ENCODE measurements at regions not wholly inside any gene's neighbourhood (a gene's known extent, or its start where the extent isn't known, plus 50 kb on each side); places are given as distances from the start of the nearest gene placed in this dataset.
"Not testable (repeated sequence)": the region's sequence is repeated elsewhere in the genome, so short reads cannot be mapped to it uniquely, and the experiment has no call there.

DNA sequence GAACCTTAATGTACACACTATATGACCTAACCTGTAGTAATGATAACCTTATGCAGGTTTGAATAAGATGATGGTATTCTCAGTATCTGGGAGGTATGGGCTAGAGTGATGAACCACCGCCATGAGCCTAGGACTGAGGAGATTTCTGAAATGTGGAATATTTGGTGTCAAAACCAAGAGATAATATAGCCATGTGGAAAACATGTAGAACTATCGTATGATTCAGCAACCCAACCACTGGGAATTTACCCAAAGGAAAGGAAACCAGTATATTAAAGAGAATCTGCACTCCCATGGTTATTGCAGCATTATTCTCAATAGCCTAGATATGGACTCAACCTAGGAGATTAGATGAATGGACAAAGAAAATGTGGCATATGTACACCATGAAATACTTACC lies 271.7 kb upstream of the BTG1 start:
- DNase-seq: no peak

DNA sequence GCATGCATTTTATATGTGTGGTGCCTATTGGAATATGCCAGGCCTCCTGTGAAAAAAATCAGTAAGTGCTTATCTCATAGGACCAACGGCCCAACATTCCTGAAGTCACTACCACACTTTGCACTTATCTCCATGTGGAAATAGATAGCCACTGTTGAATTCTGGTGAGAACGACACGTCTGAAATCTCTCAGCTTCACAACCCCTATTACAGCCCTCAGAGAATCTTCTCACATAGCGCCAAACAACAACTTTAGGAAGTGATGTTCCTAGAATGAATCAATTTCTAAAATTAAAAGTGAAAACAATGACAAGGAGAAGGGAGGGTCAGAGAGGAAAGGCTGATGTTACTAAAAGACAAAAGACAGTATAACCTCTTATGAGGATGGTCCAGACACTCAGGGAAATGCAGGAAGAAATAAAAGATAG lies 270.8 kb upstream of the BTG1 start:
- DNase-seq: no peak

DNA sequence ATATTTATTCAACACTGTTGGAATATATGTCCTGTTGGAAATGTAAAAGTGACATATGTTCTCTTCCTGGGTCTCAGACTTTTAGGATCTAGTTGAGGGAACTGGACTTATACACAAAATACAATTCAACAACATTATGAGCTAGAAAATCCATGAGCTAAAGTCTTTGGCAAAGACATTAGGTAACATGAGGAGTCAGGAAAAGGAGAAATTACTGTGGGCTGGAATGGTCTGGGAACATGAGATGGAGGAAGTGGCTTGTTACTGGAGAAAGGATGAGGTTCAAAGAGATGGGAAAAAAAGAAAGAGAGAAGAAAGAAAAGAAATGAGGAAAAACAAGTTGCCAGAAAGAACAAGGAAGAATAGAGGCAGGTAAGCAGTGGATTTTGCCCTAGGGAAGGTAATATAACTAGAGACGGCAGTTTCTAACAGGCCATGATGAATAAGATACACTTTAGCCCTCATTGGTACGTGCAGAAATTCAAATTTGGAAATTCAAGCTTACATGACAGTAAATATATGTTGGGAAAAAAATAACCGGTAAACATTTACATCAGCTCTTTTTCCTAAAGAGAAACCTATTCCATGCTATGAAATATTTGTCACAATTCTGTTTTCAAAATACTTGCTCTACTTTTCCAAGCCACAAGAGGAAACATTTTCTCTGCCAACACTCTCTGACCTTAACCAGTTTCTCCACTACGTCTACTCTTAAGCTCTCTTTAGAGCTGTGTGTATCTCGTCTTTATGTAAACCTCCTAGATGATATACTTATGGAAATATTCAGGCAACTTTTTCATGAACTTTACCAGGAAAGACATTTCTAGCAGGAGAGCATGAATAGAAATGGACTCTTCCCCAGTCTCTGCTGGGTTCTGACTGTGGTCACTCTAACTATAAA lies 268.8 kb upstream of the BTG1 start:
- no peak for DNase-seq

DNA sequence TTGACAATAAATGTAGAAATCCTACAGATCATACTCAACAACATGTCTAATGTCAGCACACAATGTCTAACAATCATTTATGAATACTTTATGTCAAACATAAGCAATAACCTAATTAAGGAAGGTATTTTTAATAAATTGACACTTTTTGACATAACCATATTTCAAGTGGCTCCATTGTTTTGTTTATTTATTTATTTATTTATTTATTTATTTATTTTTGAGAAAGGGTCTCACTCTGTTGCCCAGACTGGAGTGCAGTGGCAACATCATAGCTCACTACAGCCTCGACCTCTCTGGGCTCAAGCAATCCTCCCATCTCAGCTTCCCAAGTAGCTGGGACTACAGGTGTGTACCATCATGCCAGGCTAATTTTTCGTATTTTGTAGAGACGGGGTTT lies 267.6 kb upstream of the BTG1 start:
- DNase-seq: no peak

DNA sequence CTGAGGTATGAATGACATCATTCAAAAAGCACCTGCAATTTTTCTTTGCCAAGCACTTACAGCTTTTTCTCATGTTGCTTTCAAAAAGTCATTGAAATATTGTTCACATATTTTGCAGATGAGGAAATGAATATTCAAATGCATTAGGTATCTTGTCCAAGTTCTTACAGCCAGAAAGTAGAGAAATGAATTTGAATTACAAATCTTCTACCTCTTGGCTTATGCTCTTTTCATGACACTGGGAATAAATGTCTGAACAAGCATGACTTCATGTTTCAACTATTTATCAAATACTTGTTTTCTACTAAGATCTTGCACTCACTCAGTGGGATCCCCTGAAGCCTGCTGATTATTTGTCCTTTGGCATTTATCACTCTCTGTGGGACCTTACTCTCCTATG lies 267.2 kb upstream of the BTG1 start:
- no peak for DNase-seq

DNA sequence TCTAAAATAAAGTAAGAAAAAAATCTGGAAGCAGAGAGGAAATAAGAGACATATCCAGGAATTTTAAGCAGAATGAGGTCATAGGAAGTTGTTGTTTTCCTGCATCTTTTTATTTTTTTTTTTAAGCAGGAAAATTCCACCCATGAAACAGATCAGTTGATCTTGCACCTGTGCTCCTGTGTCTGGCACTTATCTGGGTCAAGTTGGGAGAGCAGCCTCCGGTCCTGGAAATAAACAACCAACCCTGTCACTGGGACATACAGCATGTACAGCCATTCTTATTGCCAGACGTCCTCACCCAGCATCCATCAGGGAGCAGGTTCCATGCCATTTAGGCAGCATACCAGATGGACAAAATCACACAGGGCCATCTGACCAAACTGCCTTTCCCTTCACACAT lies 266.0 kb upstream of the BTG1 start:
- peak; percentile 55 for DNase-seq

DNA sequence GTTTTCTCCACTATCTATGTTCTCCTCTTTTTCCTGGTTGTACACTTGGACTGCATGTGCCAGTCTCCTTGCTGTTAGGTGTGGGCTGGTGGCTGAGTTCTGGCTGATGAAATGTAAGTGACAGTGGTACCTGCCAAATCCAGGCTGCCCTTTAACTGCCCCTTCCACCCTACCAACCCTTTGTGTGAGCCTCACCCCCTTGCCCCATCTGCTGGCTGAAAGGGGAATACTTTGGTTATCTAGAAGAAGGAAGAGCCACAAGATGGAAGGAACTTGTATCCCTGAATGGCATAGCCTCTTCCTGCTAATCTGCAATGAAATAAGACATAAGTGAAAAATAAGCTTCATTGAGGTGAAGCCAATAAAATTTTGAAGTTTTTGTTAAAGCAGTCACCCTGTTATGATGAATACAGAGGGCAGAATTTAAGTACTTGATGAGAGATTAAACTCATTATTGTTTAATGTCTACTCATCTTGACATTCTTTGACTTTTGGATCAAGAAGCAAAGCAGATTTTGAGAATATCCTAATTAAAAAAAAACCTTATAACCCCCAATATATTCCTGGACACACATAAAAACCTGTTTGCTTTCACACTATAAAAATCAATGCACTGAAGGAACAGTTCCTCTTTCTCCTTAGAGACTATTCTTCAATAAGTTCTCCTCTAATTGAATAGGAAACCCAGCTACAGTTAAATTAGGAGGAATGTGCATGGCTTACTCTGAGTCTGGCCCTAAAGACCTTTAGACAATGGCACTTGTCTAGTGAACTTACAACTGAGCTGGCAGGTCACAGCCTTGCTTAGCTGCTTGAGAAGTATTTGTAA lies 262.6 kb upstream of the BTG1 start:
- DNase-seq: peak; percentile 66

DNA sequence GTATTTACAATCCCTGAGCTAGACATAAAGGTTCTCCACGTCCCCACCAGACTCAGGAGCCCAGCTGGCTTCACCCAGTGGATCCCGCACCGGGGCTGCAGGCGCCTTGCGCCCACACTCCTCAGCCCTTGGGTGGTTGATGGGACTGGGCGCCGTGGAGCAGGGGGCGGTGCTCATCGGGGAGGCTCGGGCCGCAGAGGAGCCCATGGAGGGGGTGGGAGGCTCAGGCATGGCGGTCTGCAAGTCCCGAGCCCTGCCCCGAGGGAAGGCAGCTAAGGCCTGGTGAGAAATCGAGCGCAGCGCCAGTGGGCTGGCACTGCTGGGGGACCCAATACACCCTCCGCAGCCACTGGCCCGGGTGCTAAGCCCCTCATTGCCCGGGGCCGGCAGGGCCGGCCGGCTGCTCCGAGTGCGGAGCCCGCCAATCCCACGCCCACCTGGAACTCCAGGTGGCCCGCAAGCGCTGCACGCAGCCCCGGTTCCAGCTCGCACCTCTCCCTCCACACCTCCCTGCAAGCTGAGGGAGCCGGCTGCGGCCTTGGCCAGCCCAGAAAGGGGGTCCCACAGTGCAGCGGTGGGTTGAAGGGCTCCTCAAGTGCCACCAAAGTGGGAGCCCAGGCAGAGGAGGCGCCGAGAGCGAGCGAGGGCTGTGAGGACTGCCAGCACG lies 260.9 kb upstream of the BTG1 start:
- not testable (repeated sequence) for DNase-seq

DNA sequence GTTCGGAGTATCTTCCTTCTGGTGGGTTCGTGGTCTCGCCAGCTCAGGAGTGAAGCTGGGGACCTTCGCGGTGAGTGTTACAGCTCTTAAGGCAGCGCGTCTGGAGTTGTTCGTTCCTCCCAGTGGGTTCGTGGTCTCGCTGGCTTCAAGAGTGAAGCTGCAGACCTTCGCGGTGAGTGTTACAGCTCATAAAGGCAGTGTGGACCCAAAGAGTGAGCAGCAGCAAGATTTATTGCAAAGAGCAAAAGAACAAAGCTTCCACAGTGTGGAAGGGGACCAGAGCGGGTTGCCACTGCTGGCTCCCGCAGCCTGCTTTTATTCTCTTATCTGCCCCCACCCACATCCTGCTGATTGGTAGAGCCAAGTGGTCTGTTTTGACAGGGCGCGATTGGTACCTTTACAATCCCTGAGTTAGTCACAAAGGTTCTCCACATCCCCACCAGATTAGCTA lies 260.2 kb upstream of the BTG1 start:
- DNase-seq: not testable (repeated sequence)

DNA sequence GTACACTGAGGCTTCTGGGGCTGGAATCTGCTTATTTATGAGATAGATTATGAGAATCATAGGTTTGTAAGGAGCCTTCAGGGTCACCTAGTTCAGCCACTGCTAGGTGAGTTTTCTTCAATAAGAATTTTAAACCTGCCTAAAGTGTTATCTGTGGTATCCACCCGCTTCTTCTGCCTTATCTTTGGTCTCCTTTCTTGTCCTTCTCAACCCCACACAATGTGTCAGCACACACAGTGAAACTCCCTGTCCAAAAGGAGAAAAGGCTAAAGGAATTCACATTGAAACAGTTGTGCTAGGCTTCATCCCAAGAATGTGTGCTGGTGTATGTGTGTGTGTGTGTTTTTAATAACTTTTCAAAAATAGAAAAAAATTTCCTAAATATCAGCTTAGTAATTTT lies 259.3 kb upstream of the BTG1 start:
- no peak for DNase-seq

DNA sequence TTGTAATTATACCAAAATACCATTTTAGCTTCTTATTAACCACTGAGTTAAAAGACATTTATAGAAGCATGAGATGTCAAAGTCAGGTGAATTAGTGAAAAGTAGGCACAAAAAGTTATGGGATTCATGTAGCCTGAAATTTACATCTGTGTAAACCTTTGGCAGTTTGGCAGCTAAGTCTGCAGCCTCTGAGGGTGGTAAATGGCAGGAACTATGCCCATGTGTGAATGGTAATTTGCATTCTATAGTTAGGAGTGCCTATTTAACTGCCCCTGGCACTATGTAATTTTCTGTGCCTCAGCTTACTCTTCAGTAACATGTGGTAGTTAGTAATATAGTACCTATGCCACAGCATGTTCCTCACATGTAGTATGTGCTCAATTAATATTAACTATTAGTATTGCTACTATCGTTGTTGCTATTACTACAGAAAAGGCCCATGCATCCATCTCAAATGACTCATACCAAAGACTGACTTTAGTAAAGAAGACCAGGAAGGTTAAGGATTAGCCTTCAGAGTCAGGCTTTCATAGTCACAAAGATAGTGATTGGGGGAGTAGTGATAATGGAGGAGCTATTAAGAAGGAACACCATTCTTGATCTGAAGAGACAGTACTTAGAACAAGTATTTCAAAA lies 258.7 kb upstream of the BTG1 start:
- no peak for DNase-seq

DNA sequence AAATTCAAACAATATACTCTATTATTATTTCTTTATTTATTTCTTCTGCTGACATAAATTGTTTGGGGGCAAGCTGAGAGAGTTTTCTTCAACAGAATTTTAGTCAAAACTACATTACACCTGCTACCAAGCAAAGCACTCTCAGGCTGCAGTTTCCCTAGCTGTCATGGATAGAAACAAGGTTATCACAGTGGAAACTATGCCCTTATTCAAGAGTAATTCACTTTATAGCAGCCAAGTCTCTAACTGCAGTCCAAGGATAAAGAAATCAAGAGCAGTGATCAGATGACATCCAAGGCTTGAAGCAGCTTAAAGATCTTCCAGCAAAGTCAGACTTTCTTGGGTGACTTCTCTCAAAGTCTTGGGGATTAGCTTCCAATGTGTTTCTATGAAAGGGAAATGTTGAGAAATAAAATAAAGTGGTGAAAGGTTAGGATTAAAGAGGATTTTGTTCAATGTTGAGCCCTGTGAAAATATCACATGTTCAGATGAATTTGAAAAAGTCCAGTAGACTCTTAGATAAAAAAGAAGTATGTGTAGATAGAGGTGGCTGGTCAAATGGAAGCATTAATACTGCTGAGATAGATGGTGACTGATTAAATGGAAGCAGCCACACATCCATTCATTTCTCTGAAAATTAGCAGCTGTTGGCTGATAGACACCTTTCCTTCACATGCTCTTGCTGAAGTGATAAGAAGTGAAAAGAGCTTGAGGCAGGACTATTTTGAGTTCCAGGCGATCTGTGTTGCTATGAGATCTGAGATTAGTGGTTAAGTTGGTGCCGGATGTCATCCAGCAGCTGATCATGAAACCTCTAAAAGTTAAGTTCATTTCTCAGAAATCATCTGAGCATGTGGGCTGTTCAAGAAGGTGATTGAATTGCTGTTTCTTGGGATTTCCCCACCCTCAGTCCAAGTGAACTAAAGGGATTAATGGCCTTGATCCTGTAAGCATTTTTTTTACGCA lies 257.8 kb upstream of the BTG1 start:
- no peak for DNase-seq

DNA sequence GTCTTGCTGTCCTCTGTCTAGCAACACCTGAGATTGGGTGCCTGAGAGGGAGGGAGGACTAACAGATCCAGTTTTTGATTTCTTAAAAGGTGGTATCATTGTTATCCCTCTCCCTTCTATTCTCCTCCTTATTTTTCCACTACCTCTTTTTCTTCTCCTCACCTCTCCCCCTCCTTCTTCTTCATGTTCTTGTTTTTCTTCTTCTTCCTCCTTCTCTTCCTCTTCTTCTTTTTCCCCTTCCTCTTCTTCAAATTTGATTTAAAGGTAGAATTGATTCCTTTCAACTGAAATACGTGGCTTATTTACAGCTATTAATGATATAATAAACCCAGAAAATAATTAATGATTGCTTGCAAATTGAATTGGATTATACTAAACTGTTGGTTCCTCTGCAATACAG lies 256.8 kb upstream of the BTG1 start:
- no peak for DNase-seq

DNA sequence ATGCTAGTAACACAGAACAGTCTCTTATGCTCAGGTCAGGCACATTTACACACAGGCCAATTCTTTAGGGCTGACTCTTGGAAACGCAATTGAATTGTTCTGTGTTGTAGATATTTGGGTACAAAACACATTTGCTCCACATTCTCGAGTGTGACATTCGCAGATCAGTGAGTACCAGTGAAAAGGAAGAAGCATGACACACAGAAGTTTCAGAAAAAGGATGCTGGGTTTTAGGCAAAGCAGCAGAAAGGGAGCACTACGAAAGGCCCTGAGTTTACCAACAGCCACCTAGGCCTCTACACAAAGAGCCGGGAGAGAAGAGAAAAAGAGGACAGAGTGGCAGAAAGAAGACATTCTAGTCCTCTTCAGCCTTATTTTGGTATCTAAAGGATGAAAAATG lies 254.4 kb upstream of the BTG1 start:
- no peak for DNase-seq

DNA sequence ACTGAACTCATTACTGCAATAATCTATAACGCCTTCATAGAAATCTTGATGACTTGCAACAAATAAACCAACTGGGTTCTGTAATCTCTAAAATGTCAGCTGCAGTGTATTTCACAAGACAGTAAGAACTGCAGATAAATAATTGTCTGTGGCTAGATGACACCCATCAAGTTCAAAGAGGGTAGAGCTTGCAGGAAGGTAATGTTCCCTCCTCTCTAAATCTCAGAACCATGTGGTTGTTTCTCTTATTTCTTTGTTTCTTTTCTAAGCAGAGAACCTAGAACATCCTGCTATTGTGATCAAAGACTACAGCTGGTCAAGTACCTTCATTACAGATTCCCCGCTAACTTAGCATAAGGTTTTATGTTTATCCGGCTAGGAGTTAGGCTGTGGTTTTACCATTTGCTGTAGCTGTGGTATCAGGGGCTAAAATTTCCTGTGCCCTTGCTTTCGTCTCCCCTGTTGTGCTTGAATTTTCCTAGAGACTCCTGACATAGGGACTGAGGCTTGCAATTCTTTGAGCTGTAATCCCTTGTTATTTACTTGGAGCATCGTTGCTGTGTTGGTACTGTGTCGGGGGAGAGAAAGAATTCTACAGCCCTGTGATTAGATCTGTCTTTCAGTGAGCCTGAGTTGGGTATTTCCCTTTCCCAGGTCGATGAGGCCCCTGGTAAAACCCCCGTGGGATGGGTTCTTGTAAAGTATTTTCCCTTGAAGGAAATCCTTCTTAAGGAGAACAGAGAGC lies 253.1 kb upstream of the BTG1 start:
- DNase-seq: no peak

DNA sequence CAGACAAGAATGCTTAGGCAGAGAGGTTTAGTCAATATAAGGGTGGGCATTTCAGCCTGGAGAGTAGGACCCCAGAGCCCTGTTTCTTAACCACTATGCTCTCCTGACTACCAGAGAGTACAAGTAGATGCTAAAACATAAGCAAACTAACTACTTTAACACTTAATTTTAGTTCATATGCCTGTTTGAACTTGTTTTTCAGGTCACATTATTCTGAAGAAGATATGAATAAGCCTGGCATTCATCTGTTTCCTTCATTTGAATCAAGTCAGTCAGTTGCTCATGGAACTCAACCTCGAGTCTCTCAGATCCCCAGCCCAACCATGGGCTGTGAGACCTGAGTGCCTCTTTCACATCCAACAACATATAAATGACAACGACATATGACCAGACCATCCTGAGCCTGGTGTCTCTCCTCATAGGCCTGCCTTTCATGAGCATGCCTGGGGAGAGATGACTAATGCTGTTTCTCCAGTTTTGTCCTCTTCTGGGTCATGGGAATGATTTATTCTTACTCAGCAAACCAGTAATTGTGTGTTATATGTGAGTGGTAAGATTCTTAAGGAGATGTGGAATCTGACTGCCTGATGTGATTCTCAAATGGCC lies 251.1 kb upstream of the BTG1 start:
- DNase-seq: no peak

DNA sequence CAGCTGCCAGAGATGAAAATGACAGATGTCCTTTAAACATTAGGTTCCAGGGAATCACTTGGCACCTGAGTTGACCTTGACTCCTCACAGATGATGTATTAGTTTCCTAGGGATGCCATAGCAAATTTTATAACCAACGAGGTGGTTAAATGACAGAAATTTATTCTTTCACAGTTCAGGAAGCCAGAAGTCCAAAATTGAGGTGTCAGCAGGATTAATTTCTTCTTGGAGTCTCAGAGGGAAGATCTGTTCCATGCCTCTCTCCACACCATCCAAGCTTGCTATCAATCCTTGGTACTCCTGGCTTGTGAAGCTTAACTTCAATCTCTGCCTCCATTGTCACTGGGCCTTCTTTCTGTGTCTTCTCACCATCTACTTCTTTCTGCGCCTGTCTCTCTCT lies 249.7 kb upstream of the BTG1 start:
- no peak for DNase-seq

DNA sequence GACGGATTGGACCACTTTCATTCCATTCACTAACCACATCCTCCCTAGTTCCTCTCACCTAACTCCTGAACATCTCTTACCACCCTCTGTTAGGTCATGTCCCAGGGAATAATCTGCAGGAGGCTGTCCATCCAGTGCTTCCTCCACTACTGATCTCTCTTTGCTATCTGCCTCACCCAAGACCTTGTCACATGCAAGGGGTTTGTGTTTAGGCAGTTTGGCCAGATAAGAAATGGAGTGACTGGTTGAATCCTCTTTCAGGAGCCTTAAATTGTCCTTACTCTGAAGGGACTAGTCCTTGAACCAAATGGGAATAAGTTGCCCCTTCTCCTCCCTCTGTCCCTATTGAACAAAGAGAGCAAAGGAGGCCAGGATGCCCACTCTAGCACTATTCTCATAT lies 249.2 kb upstream of the BTG1 start:
- no peak for DNase-seq

DNA sequence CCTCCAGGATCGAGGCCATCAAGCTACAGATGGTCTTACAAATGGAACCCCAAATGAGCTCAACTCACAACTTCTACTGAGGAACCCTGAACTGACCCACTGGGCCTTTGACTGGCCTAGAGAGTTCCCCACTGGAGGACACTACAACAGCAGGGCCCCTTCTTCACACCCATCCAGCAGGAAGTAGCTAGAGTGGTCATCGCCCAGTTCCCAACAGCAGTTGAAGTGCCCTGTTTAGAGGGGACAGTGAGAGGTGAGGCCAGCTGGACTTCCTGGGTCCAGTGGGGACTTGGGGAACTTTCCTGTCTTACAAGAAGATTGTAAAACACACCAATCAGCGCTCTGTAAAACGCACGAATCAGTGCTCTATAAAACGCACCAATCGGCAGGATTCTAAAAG lies 247.9 kb upstream of the BTG1 start:
- DNase-seq: no peak

DNA sequence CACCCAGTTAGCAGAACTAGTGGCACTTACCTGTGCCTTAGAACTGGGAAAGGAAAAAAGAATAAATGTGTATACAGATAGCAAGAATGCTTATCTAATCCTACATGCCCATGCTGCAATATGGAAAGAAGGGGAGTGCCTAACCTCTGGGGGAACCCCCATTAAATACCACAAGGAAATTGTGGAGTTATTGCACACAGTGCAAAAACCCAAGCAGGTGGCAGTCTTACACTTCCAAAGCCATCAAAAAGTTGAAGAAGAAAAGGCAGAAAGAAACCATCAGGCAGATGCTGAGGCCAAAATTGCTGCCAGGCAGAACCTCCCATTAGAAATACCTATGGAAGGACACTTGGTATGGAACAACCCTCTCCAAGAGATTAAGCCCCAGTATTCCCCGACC lies 246.1 kb upstream of the BTG1 start:
- DNase-seq: not testable (repeated sequence)

Data from dermis blood vessel endothelial cell (primary cell).